IMR-90 (cell line): ENCODE measurements at regions not wholly inside any gene's neighbourhood (a gene's known extent, or its start where the extent isn't known, plus 50 kb on each side); places are given as distances from the start of the nearest gene placed in this dataset.
A peak's percentile ranks its signal among the peaks of the same experiment; 100 is the strongest.

Experiments
- ATAC-seq: fragments of 200-7000 bp; cut with Tn5 transposase; 2 replicates; pipeline ENCODE4 v1.9.1; 2020; ENCODE audit warnings: low read depth, mild to moderate bottlenecking, moderate library complexity
- BruUV-seq: library from RNA; stranded (reverse); fragments of 400-500 nt; replicated peaks from 2 replicates; lab custom pipeline; 2021; lab: Mats Ljungman, UMichigan
- CTCF ChIA-PET: fragments of 300-600 bp; formaldehyde crosslinking; extraction: SDS; loops from one replicate; lab custom pipeline; 2021; ENCODE audit warnings: antibody characterized with exemption; lab: Yijun Ruan, JAX
- POLR2A ChIA-PET: fragments of 300-600 bp; sonication (Branson Sonifier 250); formaldehyde crosslinking; loops from one replicate; lab custom pipeline; 2022; ENCODE audit warnings: antibody characterized with exemption; ENCODE audit not compliant: unreplicated experiment; lab: Charles Lee
- DNase-seq: peaks from one replicate; pipeline ENCODE4 v3.0.0; 2013
- H2AFZ ChIP-seq: replicated peaks from 2 replicates; pipeline ENCODE3; 2013; ENCODE audit warnings: low read length, mild to moderate bottlenecking; ENCODE audit not compliant: poor library complexity
- H2AK5ac ChIP-seq: 2 replicates; pipeline ENCODE4 v1.6.1; 2013; ENCODE audit warnings: low read depth, low read length, inconsistent platforms
- H2AK9ac ChIP-seq: replicated peaks from 2 replicates; pipeline ENCODE3; 2013; ENCODE audit warnings: mild to moderate bottlenecking, low read depth, low read length, moderate library complexity; ENCODE audit not compliant: poor library complexity
- H2BK120ac ChIP-seq: 2 replicates; pipeline ENCODE4 v1.6.1; 2013; ENCODE audit warnings: low read depth, low read length, inconsistent platforms
- H2BK15ac ChIP-seq: 3 replicates; pipeline ENCODE4 v1.6.1; 2013; ENCODE audit warnings: low read depth, low read length, inconsistent platforms
- H2BK20ac ChIP-seq: 2 replicates; pipeline ENCODE4 v1.6.1; 2013; ENCODE audit warnings: low read depth, mild to moderate bottlenecking, inconsistent platforms, low read length, moderate library complexity
- H2BK5ac ChIP-seq: 2 replicates; pipeline ENCODE4 v1.6.1; 2013; ENCODE audit warnings: mild to moderate bottlenecking, low read depth, low read length, inconsistent platforms; ENCODE audit not compliant: poor library complexity, severe bottlenecking
- H3K14ac ChIP-seq: replicated peaks from 2 replicates; pipeline ENCODE4 v1.6.1; 2013; ENCODE audit warnings: low read depth, low read length, inconsistent platforms
- H3K18ac ChIP-seq: 2 replicates; pipeline ENCODE4 v1.6.1; 2013; ENCODE audit warnings: low read depth, low read length, control low read depth
- H3K23ac ChIP-seq: 2 replicates; pipeline ENCODE4 v1.6.1; 2013; ENCODE audit warnings: low read depth, low read length, inconsistent platforms
- H3K27ac ChIP-seq: 2 replicates; pipeline ENCODE4 v1.5.1; 2013; ENCODE audit warnings: mild to moderate bottlenecking, control low read depth, low read length; ENCODE audit not compliant: insufficient read depth
- H3K27me3 ChIP-seq: 2 replicates; pipeline ENCODE4 v1.6.1; 2013; ENCODE audit warnings: low read length; ENCODE audit not compliant: control insufficient read depth, insufficient read depth
- H3K36me3 ChIP-seq: 2 replicates; pipeline ENCODE4 v1.6.1; 2013; ENCODE audit warnings: low read length, mixed read lengths; ENCODE audit not compliant: control insufficient read depth, insufficient read depth
- H3K4ac ChIP-seq: 2 replicates; pipeline ENCODE4 v1.6.1; 2013; ENCODE audit warnings: low read depth, low read length, inconsistent platforms
- H3K4me1 ChIP-seq: 2 replicates; pipeline ENCODE4 v1.6.1; 2013; ENCODE audit warnings: low read length, mixed read lengths; ENCODE audit not compliant: control insufficient read depth, insufficient read depth
- H3K4me2 ChIP-seq: 2 replicates; pipeline ENCODE4 v1.6.1; 2013; ENCODE audit warnings: low read depth, mild to moderate bottlenecking, control low read depth, low read length, moderate library complexity
- H3K4me3 ChIP-seq: 2 replicates; pipeline ENCODE4 v1.5.1; 2013; ENCODE audit warnings: low read depth, mild to moderate bottlenecking, control low read depth, low read length, moderate library complexity; ENCODE audit not compliant: insufficient read depth
- H3K56ac ChIP-seq: 2 replicates; pipeline ENCODE4 v1.6.1; 2013; ENCODE audit warnings: low read length, inconsistent platforms; ENCODE audit not compliant: insufficient read depth; ENCODE audit errors: extremely low read depth
- H3K79me1 ChIP-seq, 2 experiments: 2 replicates each; pipeline ENCODE4 v1.6.1; 2013; ENCODE audit warnings: low read length in 2 of 2, inconsistent platforms in 1 of 2, low read depth in 1 of 2
- H3K9ac ChIP-seq: 2 replicates; pipeline ENCODE4 v1.6.1; 2013; ENCODE audit warnings: low read depth, low read length, control low read depth
- H3K9me1 ChIP-seq: 2 replicates; pipeline ENCODE4 v1.6.1; 2013; ENCODE audit warnings: low read length, inconsistent platforms; ENCODE audit not compliant: insufficient read depth
- H3K9me3 ChIP-seq: 2 replicates; pipeline ENCODE4 v1.6.1; 2013; ENCODE audit warnings: low read length; ENCODE audit not compliant: control insufficient read depth, insufficient read depth
- H4K20me1 ChIP-seq: 2 replicates; pipeline ENCODE4 v1.6.1; 2013; ENCODE audit warnings: low read length, inconsistent platforms; ENCODE audit not compliant: insufficient read depth
- H4K5ac ChIP-seq: 2 replicates; pipeline ENCODE4 v1.6.1; 2013; ENCODE audit warnings: mild to moderate bottlenecking, low read depth, low read length, control low read depth
- H4K8ac ChIP-seq, 2 experiments: 2 replicates each; pipeline ENCODE4 v1.6.1; 2013; ENCODE audit warnings: low read depth in 2 of 2, low read length in 2 of 2, control low read depth in 1 of 2, inconsistent platforms in 1 of 2
- H4K91ac ChIP-seq: 2 replicates; pipeline ENCODE4 v1.6.1; 2013; ENCODE audit warnings: low read depth, low read length, inconsistent platforms; ENCODE audit not compliant: insufficient read depth
- BHLHE40 ChIP-seq: fragments of 150-350 bp; IDR thresholded peaks from 2 replicates; pipeline ENCODE4 v1.6.1; 2016; ENCODE audit warnings: mild to moderate bottlenecking, low read depth, low read length
- CEBPB ChIP-seq: IDR thresholded peaks from 2 replicates; pipeline ENCODE4 v1.6.1; 2012; ENCODE audit warnings: low read depth, low read length, improper control_type of control experiment
- CHD1 ChIP-seq: IDR thresholded peaks from 2 replicates; pipeline ENCODE4 v1.6.1; 2012; ENCODE audit warnings: low read depth, low read length, improper control_type of control experiment
- CTCF ChIP-seq: conservative IDR thresholded peaks from 2 replicates; pipeline ENCODE4 v1.5.1; 2012; ENCODE audit warnings: mild to moderate bottlenecking, low read depth, low read length, improper control_type of control experiment
- ELK1 ChIP-seq: fragments of 150-350 bp; IDR thresholded peaks from 2 replicates; pipeline ENCODE4 v1.6.1; 2016; ENCODE audit warnings: low read depth, mild to moderate bottlenecking, low read length, moderate library complexity, borderline replicate concordance
- FOS ChIP-seq: fragments of 150-350 bp; IDR thresholded peaks from 2 replicates; pipeline ENCODE4 v1.6.1; 2016; ENCODE audit warnings: low read depth, low read length
- MAZ ChIP-seq: IDR thresholded peaks from 2 replicates; pipeline ENCODE4 v1.6.1; 2012; ENCODE audit warnings: low read depth, mild to moderate bottlenecking, low read length, improper control_type of control experiment, moderate library complexity, borderline replicate concordance
- RCOR1 ChIP-seq: IDR thresholded peaks from 2 replicates; pipeline ENCODE4 v1.6.1; 2012; ENCODE audit warnings: mild to moderate bottlenecking, low read length, improper control_type of control experiment; ENCODE audit not compliant: insufficient replicate concordance
- RFX5 ChIP-seq: IDR thresholded peaks from 2 replicates; pipeline ENCODE4 v1.8.0; 2012; ENCODE audit warnings: low read depth, mild to moderate bottlenecking, low read length, moderate library complexity
- SMC3 ChIP-seq: fragments of 150-350 bp; IDR thresholded peaks from 2 replicates; pipeline ENCODE4 v1.6.1; 2016; ENCODE audit warnings: low read depth, mild to moderate bottlenecking, antibody characterized with exemption, low read length, moderate library complexity
- WGBS, 2 experiments: methylation state at CpG; one replicate each; pipeline versions ENCODE4 v1.1.5 to v1.1.7; 2013; ENCODE audit warnings: missing lambda C conversion rate in 2 of 2; ENCODE audit not compliant: insufficient read length in 1 of 2; ENCODE audit errors: extremely low coverage in 2 of 2; 5-methylcytosine and 5-hydroxymethylcytosine counted together
- dilution Hi-C: fragments of 300-500 bp; cut with HindIII; formaldehyde crosslinking; loops from one replicate; pipeline ENCODE4 v1.14.3; 2018; ENCODE audit warnings: low sequenced_read_pairs; ENCODE audit not compliant: unreplicated experiment
- in situ Hi-C: fragments of 300-500 bp; cut with MboI; formaldehyde crosslinking; loops from 3 replicates; pipeline ENCODE4 v1.14.3; 2019; ENCODE audit warnings: low sequenced_read_pairs, inconsistent platforms, mixed read lengths
- intact Hi-C: fragments of 100-400 bp; cut with micrococcal nuclease; formaldehyde crosslinking; loops from 2 replicates; pipeline ENCODE4 v1.10.0; 2022

- no peak overlapping the region for H2AK9ac ChIP-seq
- H3K18ac ChIP-seq = peak overlapping the region; percentile 26
- no peaks in the 10 kb centered on the region for H4K20me1 ChIP-seq
- peak overlapping the region; percentile 69 for H3K4ac ChIP-seq
- peak overlapping the region; percentile 71 for H3K14ac ChIP-seq
- no peak overlapping the region for H3K27ac ChIP-seq
- peaks cover 16% of the 10 kb centered on the region for H3K9me1 ChIP-seq
- dilution Hi-C loops (no loop called here), in situ Hi-C loops (no loop called here), intact Hi-C loops (no loop called here)
- DNase-seq (no peak), ATAC-seq (no peak)
- POLR2A ChIA-PET = no interaction called here
- no TSS peak for BruUV-seq
- H3K23ac ChIP-seq = peak overlapping the region; percentile 48; the same call in 1 of the 2 replicates
- H2BK20ac ChIP-seq = peak overlapping the region; percentile 81; the same call in 1 of the 2 replicates
- CTCF ChIA-PET = no interaction called here
- H4K5ac ChIP-seq = no peak overlapping the region
- no peak overlapping the region for H3K56ac ChIP-seq
- H3K9ac ChIP-seq = no peak overlapping the region
- peak overlapping the region in 1 of 2 experiments; percentile 52; a peak in 1 of 4 replicates for H4K8ac ChIP-seq
- H2BK120ac ChIP-seq = peak overlapping the region; percentile 88
- no peaks in the 10 kb centered on the region for H3K27me3 ChIP-seq
- no peak overlapping the region for H2BK5ac ChIP-seq
- no peak overlapping the region for H2AFZ ChIP-seq
- peak overlapping the region; percentile 69; the same call in 2 of the 3 replicates for H2BK15ac ChIP-seq
- no CpG with 5 or more reads among the region's 5 CpGs for WGBS, 2 experiments
- TF ChIP-seq ELK1 = no peak
- no peak for TF ChIP-seq MAZ
- no peak for TF ChIP-seq RCOR1
- no peak for TF ChIP-seq FOS
- TF ChIP-seq BHLHE40 = no peak
- no peak for TF ChIP-seq RFX5
- TF ChIP-seq CHD1 = no peak
- TF ChIP-seq SMC3 = no peak
- TF ChIP-seq CTCF = no peak
- no peak for TF ChIP-seq CEBPB
- peaks cover 0 to 5% of the 10 kb centered on the region in 2 experiments; a peak in 2 of 4 replicates for H3K79me1 ChIP-seq
- no peaks in the 10 kb centered on the region for H3K36me3 ChIP-seq
- peak overlapping the region; percentile 56 for H4K91ac ChIP-seq
- H3K4me1 ChIP-seq = peaks cover 20% of the 10 kb centered on the region
- H3K4me3 ChIP-seq = no peak overlapping the region
- H3K9me3 ChIP-seq = no peaks in the 10 kb centered on the region
- H2AK5ac ChIP-seq = peak overlapping the region; percentile 78; the same call in 1 of the 2 replicates
- no peak overlapping the region for H3K4me2 ChIP-seq
Measured at GRCh38 chr10:31124852-31125251, 93.2 kb upstream of the ZNF438 start.
